Endothelial cell of umbilical vein (primary cell): ENCODE measurements at regions not wholly inside any gene's neighbourhood (a gene's known extent, or its start where the extent isn't known, plus 50 kb on each side); places are given as distances from the start of the nearest gene placed in this dataset.

Experiments
- BruUV-seq: library from RNA; stranded (reverse); fragments of 400-500 nt; replicated peaks from 2 replicates; lab custom pipeline; 2021; lab: Mats Ljungman, UMichigan
- CTCF ChIA-PET: fragments of 300-600, 350-600 bp; sonication (Branson Sonifier 250); formaldehyde crosslinking; loops from one replicate; lab custom pipeline; 2021; ENCODE audit warnings: antibody characterized with exemption, inconsistent platforms; lab: Charles Lee
- POLR2A ChIA-PET: fragments of 300-600, 350-600 bp; sonication (Branson Sonifier 250); formaldehyde crosslinking; loops from one replicate; lab custom pipeline; 2021; ENCODE audit warnings: antibody characterized with exemption, inconsistent platforms; lab: Charles Lee
- DNase-seq: peaks from one replicate; pipeline ENCODE4 v3.0.0-alpha.2; 2011; ENCODE audit warnings: low read depth, low spot score
- FAIRE-seq: peaks from 2 replicates; lab custom pipeline; 2011; peaks lifted over from hg19 to GRCh38; lab: Jason Lieb, UNC
- H2AFZ ChIP-seq: 2 replicates; pipeline ENCODE4 v1.6.0; 2012; ENCODE audit warnings: low read depth, low read length, control low read depth, inconsistent platforms
- H3K27ac ChIP-seq: 2 replicates; pipeline ENCODE4 v1.5.1; 2011; ENCODE audit warnings: low read depth, mild to moderate bottlenecking, control low read depth, low read length, moderate library complexity; ENCODE audit not compliant: insufficient read depth
- H3K27me3 ChIP-seq, 2 experiments: 2 replicates each; pipeline versions ENCODE4 v1.6.0 to v1.6.1; 2011; ENCODE audit warnings: low read length in 2 of 2, mixed read lengths in 1 of 2; ENCODE audit not compliant: control insufficient read depth in 2 of 2, insufficient read depth in 2 of 2
- H3K36me3 ChIP-seq, 2 experiments: 2 replicates in 1 of 2; 3 replicates in 1 of 2; pipeline ENCODE4 v1.5.1; 2011; ENCODE audit warnings: low read length in 2 of 2, mild to moderate bottlenecking in 1 of 2, moderate library complexity in 1 of 2; ENCODE audit not compliant: control insufficient read depth in 2 of 2, insufficient read depth in 2 of 2; ENCODE audit errors: extremely low read depth in 1 of 2
- H3K4me1 ChIP-seq: 3 replicates; pipeline ENCODE4 v1.5.1; 2011; ENCODE audit warnings: mild to moderate bottlenecking, low read length; ENCODE audit not compliant: control insufficient read depth, insufficient read depth; ENCODE audit errors: extremely low read depth
- H3K4me2 ChIP-seq: 2 replicates; pipeline ENCODE4 v1.6.1; 2011; ENCODE audit warnings: low read length, control low read depth, mixed read lengths; ENCODE audit not compliant: insufficient read depth
- H3K4me3 ChIP-seq, 3 experiments: fragments of 200-600 bp in 1 of 3; sonication (generic), shearing (Covaris generic) in 1 of 3; replicated peaks in 1 of 3; 2 replicates each; pipeline ENCODE4 v1.5.1; 2011 to 2016; ENCODE audit warnings: control low read depth in 3 of 3, low read length in 3 of 3, mild to moderate bottlenecking in 2 of 3, inconsistent platforms in 1 of 3, low read depth in 1 of 3, moderate library complexity in 1 of 3; ENCODE audit not compliant: insufficient read depth in 1 of 3
- H3K79me2 ChIP-seq: 2 replicates; pipeline ENCODE4 v1.6.0; 2012; ENCODE audit warnings: low read length, inconsistent platforms; ENCODE audit not compliant: control insufficient read depth, insufficient read depth
- H3K9ac ChIP-seq: replicated peaks from 2 replicates; pipeline ENCODE3; 2011; ENCODE audit warnings: low read length, control low read depth; ENCODE audit not compliant: insufficient read depth; ENCODE audit errors: extremely low read depth
- H3K9me1 ChIP-seq: replicated peaks from 3 replicates; pipeline ENCODE4 v1.6.0; 2011; ENCODE audit warnings: mild to moderate bottlenecking, low read length; ENCODE audit not compliant: control insufficient read depth, insufficient read depth; ENCODE audit errors: extremely low read depth
- H3K9me3 ChIP-seq: replicated peaks from 2 replicates; pipeline ENCODE4 v1.5.1; 2012; ENCODE audit warnings: low read length, inconsistent platforms; ENCODE audit not compliant: control insufficient read depth, insufficient read depth
- H4K20me1 ChIP-seq: replicated peaks from 2 replicates; pipeline ENCODE3; 2011; ENCODE audit warnings: mild to moderate bottlenecking, low read length; ENCODE audit not compliant: control insufficient read depth, insufficient read depth; ENCODE audit errors: extremely low read depth
- CTCF ChIP-seq, 2 donors: IDR thresholded peaks; 1 replicate in 1 of 2; 2 replicates in 1 of 2; pipeline ENCODE4 v1.5.1; 2011; ENCODE audit warnings: low read length in 2 of 2, mild to moderate bottlenecking in 2 of 2, moderate library complexity in 2 of 2, control low read depth in 1 of 2, inconsistent platforms in 1 of 2, low read depth in 1 of 2; ENCODE audit not compliant: insufficient read depth in 1 of 2; ENCODE audit errors: extremely low read depth in 1 of 2
- EZH2 ChIP-seq: IDR thresholded peaks from 2 replicates; pipeline ENCODE4 v1.6.1; 2012; ENCODE audit warnings: borderline replicate concordance, low read depth, mild to moderate bottlenecking, moderate library complexity, low read length, inconsistent platforms; ENCODE audit not compliant: severe bottlenecking
- FOS ChIP-seq: IDR thresholded peaks from 2 replicates; pipeline ENCODE4 v1.6.1; 2011; ENCODE audit warnings: mild to moderate bottlenecking, low read length, moderate library complexity, borderline replicate concordance; ENCODE audit not compliant: insufficient read depth
- GATA2 ChIP-seq: IDR thresholded peaks from 2 replicates; pipeline ENCODE4 v1.7.0; 2011; ENCODE audit warnings: low read depth, mild to moderate bottlenecking, moderate library complexity, mixed read lengths, low read length; ENCODE audit not compliant: insufficient read length, insufficient read depth
- JUN ChIP-seq: IDR thresholded peaks from 2 replicates; pipeline ENCODE4 v1.6.1; 2011; ENCODE audit warnings: borderline replicate concordance, low read depth; ENCODE audit not compliant: insufficient read length, insufficient read depth
- MYC ChIP-seq: IDR thresholded peaks from one replicate; pipeline ENCODE4 v1.6.1; 2011; ENCODE audit warnings: mild to moderate bottlenecking, low read depth, low read length
- POLR2A ChIP-seq: IDR thresholded peaks from 2 replicates; pipeline ENCODE4 v1.6.1; 2012; ENCODE audit warnings: low read depth, mild to moderate bottlenecking, control low read depth, low read length
- POLR2AphosphoS5 ChIP-seq: IDR thresholded peaks from 2 replicates; pipeline ENCODE4 v1.6.1; 2012; ENCODE audit warnings: low read depth, mild to moderate bottlenecking, control low read depth, low read length, moderate library complexity; ENCODE audit not compliant: insufficient read depth
- dilution Hi-C: fragments of 300-500 bp; cut with MboI; formaldehyde crosslinking; loops from one replicate; pipeline ENCODE4 v1.15.0; 2019; ENCODE audit warnings: low sequenced_read_pairs; ENCODE audit not compliant: extremely low pct_ligation_motif_present
- intact Hi-C: fragments of 100-400 bp; cut with micrococcal nuclease; formaldehyde crosslinking; loops from one replicate; pipeline ENCODE4 v1.10.0; 2022
- TF ChIP-seq, protein P1 (sequence below): IDR thresholded peaks from 2 replicates; pipeline ENCODE4 v1.6.1; 2011; ENCODE audit not compliant: insufficient read depth, insufficient read length

DNA sequence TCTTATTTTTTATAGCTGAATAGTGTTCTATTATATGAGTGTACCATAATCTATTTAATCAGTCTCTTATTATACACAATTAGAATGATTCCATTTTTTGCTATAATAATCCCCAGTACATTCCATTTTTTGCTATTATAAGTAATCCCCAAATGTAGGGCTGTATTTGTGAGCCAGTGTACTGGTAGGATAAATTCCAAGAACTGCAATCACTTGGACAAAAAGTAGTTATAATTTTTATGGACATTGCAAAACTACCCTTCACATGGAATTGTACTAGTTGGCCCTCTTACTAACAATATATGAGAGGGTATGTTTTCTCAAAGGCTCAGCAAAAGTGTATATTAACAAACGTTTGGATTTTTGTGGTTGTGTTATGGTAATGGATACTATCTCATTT lies 481.7 kb upstream of the CLINT1 start:
- H3K27ac ChIP-seq = no peak overlapping the region
- H3K4me3 ChIP-seq = no peak overlapping the region
- no peaks in the 10 kb centered on the region for H3K9me3 ChIP-seq
- no peak for TF ChIP-seq POLR2A
- TF ChIP-seq CTCF (IDR thresholded peaks at IDR 0.05; ENCODE audit: extremely low read depth in 1 of 2, insufficient read depth in 1 of 2, low read depth in 1 of 2, low read length in 2 of 2) = no peak
- TF ChIP-seq, protein P1, sequence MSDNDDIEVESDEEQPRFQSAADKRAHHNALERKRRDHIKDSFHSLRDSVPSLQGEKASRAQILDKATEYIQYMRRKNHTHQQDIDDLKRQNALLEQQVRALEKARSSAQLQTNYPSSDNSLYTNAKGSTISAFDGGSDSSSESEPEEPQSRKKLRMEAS = no peak
- no peak for TF ChIP-seq FOS
- TF ChIP-seq JUN = no peak
- no peak for TF ChIP-seq EZH2
- no peak for TF ChIP-seq POLR2AphosphoS5
- TF ChIP-seq MYC = no peak
- TF ChIP-seq GATA2 = no peak
- intact Hi-C loops = no loop called here
- H3K9ac ChIP-seq = no peak overlapping the region
- dilution Hi-C loops = no loop called here
- DNase-seq (no peak), FAIRE-seq (no peak)
- CTCF ChIA-PET = no interaction called here
- no peaks in the 10 kb centered on the region for H3K79me2 ChIP-seq
- no peaks in the 10 kb centered on the region for H4K20me1 ChIP-seq
- H3K9me1 ChIP-seq = no peaks in the 10 kb centered on the region
- H3K27me3 ChIP-seq = no peaks in the 10 kb centered on the region
- H3K4me1 ChIP-seq = no peaks in the 10 kb centered on the region
- no TSS peak for BruUV-seq
- no peak overlapping the region for H2AFZ ChIP-seq
- no peaks in the 10 kb centered on the region for H3K36me3 ChIP-seq
- POLR2A ChIA-PET = no interaction called here
- no peak overlapping the region for H3K4me2 ChIP-seq
